Fibroblast of pulmonary artery (primary cell): ENCODE measurements at regions not wholly inside any gene's neighbourhood (a gene's known extent, or its start where the extent isn't known, plus 50 kb on each side); places are given as distances from the start of the nearest gene placed in this dataset.

Experiments
- DNase-seq: peaks from one replicate; pipeline ENCODE4 v3.0.0-alpha.2; 2010; ENCODE audit warnings: low read depth
- H3K4me3 ChIP-seq: replicated peaks from 2 replicates; pipeline ENCODE4 v1.5.1; 2011; ENCODE audit warnings: low read depth, mild to moderate bottlenecking, control low read depth, low read length, moderate library complexity
- TF ChIP-seq, protein P1 (sequence below): IDR thresholded peaks from 2 replicates; pipeline ENCODE4 v1.5.1; 2011; ENCODE audit warnings: mild to moderate bottlenecking, control low read depth, low read length, inconsistent platforms; ENCODE audit errors: missing control alignments

DNA sequence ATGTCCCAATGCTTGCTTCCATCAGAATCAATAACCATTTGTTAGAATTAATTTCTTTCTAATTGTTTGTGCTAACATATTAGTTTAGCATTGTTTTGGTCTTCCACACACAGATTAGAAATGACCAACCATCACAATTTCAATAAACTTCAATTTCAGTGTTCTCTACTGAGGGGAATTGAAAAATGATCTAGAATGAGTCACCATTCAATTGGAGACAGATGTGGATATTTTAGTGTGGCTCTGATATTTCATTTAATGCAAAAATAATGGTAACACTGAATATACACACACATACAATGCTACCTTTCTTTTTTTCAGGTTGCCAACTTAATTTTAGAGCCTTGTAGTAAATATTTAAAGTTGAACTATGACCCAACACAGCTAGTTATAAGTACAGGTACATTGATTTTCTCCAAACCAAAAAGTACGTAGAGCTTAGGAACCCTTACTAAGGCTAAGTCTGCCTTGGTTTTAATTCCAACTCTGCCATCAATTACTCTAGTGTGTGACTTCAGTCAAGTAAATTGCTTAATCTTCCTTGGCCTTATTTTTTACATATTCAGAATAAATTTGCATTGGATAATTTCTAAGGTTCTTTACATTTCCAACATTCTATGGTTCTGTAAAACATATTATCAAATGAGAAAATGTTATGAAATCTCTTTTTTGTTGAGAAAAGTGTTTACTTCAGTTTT, 143.9 kb downstream of the DMRTA1 start:
- H3K4me3 ChIP-seq = no peak overlapping the region
- no peak for DNase-seq
- TF ChIP-seq, protein P1, sequence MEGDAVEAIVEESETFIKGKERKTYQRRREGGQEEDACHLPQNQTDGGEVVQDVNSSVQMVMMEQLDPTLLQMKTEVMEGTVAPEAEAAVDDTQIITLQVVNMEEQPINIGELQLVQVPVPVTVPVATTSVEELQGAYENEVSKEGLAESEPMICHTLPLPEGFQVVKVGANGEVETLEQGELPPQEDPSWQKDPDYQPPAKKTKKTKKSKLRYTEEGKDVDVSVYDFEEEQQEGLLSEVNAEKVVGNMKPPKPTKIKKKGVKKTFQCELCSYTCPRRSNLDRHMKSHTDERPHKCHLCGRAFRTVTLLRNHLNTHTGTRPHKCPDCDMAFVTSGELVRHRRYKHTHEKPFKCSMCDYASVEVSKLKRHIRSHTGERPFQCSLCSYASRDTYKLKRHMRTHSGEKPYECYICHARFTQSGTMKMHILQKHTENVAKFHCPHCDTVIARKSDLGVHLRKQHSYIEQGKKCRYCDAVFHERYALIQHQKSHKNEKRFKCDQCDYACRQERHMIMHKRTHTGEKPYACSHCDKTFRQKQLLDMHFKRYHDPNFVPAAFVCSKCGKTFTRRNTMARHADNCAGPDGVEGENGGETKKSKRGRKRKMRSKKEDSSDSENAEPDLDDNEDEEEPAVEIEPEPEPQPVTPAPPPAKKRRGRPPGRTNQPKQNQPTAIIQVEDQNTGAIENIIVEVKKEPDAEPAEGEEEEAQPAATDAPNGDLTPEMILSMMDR = no peak

- no peak for DNase-seq
- TF ChIP-seq, protein P1 = no peak
- no peak overlapping the region for H3K4me3 ChIP-seq
Observed at GRCh38 chr9:22595805-22596204, 149.2 kb downstream of the DMRTA1 start.

DNA sequence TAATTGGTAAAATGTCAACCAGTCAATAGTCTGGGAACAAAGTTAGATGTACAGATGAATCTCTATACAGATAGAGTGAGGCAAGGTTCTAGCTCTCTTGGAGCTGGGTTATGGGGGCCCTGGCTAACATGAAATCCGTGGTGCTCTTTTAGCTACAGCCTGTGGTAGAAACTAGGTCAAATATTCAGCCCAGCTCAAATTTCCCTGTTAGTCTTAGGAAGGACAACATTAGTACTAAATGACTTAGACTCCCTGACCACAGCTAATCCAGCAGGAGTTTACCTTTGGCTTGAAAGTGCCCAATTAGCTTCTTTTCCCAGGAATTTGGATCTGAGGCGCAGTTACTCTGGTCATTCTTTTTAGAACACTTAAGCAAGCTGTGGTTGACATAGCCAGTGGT, 170.5 kb downstream of the DMRTA1 start:
- TF ChIP-seq, protein P1 = no peak
- DNase-seq = no peak
- H3K4me3 ChIP-seq = no peak overlapping the region

GRCh38 chr9:22622815-22623214, 176.2 kb downstream of the DMRTA1 start:
- no peak for DNase-seq
- TF ChIP-seq, protein P1 = no peak
- no peak overlapping the region for H3K4me3 ChIP-seq

DNA sequence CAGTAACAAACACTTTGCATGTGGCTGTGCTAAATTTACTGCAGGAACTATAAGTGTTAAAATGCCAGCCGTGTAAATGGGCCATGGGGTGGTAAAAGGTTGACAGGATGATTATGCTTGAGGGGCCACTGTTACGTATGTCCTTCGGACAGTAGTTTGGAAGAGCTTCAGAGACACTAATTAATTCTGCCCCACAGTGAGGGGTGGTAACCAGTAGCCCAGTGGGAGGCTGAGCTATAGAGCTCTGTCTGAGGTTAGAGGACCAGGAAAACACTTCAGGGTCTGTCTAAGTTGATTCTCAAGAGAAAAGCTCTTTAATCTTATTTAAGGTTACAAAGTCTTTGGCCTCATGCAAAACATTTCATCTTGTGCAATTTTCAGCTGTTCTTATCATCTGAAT, 176.6 kb downstream of the DMRTA1 start:
- H3K4me3 ChIP-seq = no peak overlapping the region
- no peak for DNase-seq
- TF ChIP-seq, protein P1 = no peak

DNA sequence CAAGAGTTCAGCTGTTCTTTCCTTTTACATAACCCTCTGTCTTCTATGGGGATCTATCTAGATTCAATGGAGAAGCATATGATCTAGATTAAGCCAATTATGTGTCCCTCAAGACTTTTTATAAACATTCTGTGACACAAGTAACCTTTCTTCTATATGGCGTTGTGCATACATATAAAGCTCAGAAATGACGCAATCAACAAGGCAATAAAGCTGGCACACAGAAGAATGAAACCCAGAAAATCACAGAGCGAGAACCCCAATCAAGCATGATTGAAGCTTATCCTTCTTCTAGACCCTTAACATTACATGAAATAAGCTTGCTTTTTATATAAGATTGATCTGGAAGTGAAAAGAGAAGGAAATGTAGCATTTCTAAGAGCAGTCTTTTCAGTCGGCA, 178.9 kb downstream of the DMRTA1 start:
- TF ChIP-seq, protein P1 = no peak
- H3K4me3 ChIP-seq = no peak overlapping the region
- DNase-seq = no peak

- DNase-seq = no peak
- TF ChIP-seq, protein P1 = no peak
Observed at GRCh38 chr9:22643541-22643940, 196.9 kb downstream of the DMRTA1 start.

More at GRCh38 chr9:22643541-22643940, 196.9 kb downstream of the DMRTA1 start:
- H3K4me3 ChIP-seq = no peak overlapping the region
